ENCODE measurements at regions not wholly inside any gene's neighbourhood (a gene's known extent, or its start where the extent isn't known, plus 50 kb on each side); places are given as distances from the start of the nearest gene placed in this dataset.

DNA sequence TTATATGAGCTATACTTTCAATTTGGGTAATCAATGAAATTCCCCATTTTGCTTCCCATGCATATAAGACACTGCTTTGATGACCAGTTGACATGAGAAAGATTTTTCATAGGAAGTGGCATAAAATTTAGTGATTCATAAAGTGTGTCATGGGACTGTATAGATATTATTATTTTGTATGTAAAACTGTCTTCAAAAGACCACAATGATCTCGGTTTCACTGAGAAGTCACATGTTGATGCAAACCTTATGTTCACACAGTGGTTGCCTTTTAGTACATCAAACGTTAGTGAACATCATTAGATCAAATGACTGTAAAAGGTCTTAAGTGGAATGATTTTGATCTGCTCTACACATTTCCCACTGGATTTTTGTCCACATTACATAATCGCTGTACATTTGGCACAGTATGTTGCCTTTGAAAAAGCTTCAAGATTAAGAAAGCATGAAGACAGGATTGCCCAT is 349.2 kb upstream of the MEF2C start:
- CTCF ChIA-PET, result interaction anchor here (0.6 to 0.7 kb wide), 2 partner anchors 467 to 504 kb away, joined by 3 read pairs; no protein-coding TSS in a partner anchor

DNA sequence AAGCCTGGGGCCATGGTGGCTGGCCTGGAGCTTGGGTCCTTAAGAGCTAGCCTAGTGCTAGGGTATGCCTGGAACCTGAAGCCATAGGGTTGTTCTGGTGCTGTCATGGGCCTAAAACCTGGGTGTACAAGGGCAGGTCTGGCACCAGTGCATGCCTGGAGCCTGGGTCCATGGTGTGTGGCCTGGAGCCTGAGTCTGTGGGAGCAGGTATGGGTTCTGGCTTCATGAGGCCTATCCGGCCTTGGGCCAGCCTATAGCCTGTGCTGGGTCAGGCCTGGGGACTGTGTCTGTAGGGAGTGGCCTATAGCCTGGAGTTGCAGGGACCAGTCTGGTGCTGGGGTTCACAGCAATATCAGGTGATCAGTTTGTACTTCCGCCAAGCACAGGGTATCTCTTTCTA is 347.2 kb upstream of the MEF2C start:
- H3K9me3 ChIP-seq (ENCODE audit: control insufficient read depth, insufficient read depth, low read length), result no peaks in the 10 kb centered on the region
- H3K27me3 ChIP-seq (ENCODE audit: control insufficient read depth, insufficient read depth, low read length), result no peaks in the 10 kb centered on the region
- POLR2A ChIA-PET, result no interaction called here
- no peak for DNase-seq (ENCODE audit: low read depth, low spot score)
- no peak overlapping the region for H3K4me3 ChIP-seq (ENCODE audit: low read depth, low read length)
- CTCF ChIA-PET, result no interaction called here
- TF ChIP-seq, protein P1, sequence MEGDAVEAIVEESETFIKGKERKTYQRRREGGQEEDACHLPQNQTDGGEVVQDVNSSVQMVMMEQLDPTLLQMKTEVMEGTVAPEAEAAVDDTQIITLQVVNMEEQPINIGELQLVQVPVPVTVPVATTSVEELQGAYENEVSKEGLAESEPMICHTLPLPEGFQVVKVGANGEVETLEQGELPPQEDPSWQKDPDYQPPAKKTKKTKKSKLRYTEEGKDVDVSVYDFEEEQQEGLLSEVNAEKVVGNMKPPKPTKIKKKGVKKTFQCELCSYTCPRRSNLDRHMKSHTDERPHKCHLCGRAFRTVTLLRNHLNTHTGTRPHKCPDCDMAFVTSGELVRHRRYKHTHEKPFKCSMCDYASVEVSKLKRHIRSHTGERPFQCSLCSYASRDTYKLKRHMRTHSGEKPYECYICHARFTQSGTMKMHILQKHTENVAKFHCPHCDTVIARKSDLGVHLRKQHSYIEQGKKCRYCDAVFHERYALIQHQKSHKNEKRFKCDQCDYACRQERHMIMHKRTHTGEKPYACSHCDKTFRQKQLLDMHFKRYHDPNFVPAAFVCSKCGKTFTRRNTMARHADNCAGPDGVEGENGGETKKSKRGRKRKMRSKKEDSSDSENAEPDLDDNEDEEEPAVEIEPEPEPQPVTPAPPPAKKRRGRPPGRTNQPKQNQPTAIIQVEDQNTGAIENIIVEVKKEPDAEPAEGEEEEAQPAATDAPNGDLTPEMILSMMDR (IDR thresholded peaks at IDR 0.05; ENCODE audit: low read depth, low read length), result no peak
- H3K27ac ChIP-seq (ENCODE audit: low read depth, low read length), result no peak overlapping the region

More for the DNA sequence above, 349.2 kb upstream of the MEF2C start:
- Histone ChIP-seq H3K4me3 (ENCODE audit: low read depth, low read length) (no peak overlapping the region), H3K9me3 (ENCODE audit: control insufficient read depth, insufficient read depth, low read length) (no peaks in the 10 kb centered on the region), H3K27me3 (ENCODE audit: control insufficient read depth, insufficient read depth, low read length) (no peaks in the 10 kb centered on the region), H3K27ac (ENCODE audit: low read depth, low read length) (no peak overlapping the region)
- TF ChIP-seq, protein P1 (IDR thresholded peaks at IDR 0.05; ENCODE audit: low read depth, low read length), result no peak
- POLR2A ChIA-PET, result interaction anchor here (0.6 kb wide), 1 partner anchor 15 kb away, joined by 3 read pairs; no protein-coding TSS in a partner anchor
- DNase-seq (ENCODE audit: low read depth, low spot score), result no peak

DNA sequence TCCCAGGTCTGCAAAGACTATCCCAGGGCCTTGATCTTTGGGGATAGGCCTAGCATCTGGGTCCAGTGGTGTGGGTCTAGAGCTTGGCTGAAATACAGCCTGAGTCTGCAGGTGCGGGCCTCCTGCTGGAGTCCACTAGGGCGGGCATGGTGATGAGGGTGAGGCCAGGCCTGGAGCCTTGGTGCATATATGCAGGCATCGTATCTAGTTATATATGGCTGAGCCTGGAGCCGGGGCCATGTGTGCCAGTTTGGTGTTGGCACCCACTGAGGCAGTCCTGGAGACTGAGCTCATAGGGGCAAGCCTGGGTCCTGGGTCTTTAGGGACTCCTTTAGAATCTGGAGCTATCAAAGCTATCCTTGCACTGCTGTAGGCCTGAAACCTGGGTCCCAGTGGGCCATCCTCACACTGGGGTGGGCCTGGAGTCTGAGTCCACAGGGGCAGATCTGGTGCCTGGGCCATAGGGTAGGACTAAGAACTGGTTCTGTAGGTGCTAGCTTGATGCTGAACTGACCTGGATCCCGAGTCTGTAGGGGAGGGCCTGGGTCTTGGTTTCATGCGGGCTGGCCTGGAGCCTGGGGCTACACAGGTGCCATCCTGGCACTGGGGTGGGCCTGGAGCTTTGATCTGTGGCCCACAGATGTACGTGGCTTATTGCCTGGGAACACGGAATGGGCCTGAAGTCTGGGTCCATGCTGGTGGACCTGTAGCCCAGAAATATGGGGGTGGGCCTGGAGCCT is 346.5 kb upstream of the MEF2C start:
- ChIA-PET POLR2A (no interaction called here), CTCF (no interaction called here)
- TF ChIP-seq, protein P1 (IDR thresholded peaks at IDR 0.05; ENCODE audit: low read depth, low read length), result no peak
- Histone ChIP-seq H3K27me3 (ENCODE audit: control insufficient read depth, insufficient read depth, low read length) (no peaks in the 10 kb centered on the region), H3K4me3 (ENCODE audit: low read depth, low read length) (no peak overlapping the region), H3K27ac (ENCODE audit: low read depth, low read length) (no peak overlapping the region), H3K9me3 (ENCODE audit: control insufficient read depth, insufficient read depth, low read length) (no peaks in the 10 kb centered on the region)
- DNase-seq (ENCODE audit: low read depth, low spot score), result no peak

DNA sequence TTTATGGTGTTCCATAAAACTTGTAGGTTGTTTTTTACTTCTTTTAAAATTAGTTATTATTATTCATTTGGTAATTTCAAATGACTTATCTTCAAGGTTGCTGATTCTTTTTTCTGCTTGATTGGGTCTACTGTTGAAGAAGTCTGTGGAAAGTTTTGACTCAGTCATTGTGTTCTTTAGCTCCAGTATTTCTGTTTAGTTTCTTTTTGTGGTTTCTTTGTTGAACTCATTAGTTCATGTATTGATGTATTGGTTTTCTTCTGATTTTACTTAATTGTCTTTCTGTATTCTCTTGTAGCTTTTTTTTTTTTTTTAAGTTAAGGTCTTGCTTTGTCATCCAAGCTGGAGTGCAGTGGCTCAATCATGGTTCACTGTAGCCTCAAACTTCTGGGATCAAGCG is 345.4 kb upstream of the MEF2C start:
- TF ChIP-seq, protein P1 (IDR thresholded peaks at IDR 0.05; ENCODE audit: low read depth, low read length), result no peak
- Histone ChIP-seq H3K27me3 (ENCODE audit: control insufficient read depth, insufficient read depth, low read length) (no peaks in the 10 kb centered on the region), H3K27ac (ENCODE audit: low read depth, low read length) (no peak overlapping the region), H3K9me3 (ENCODE audit: control insufficient read depth, insufficient read depth, low read length) (no peaks in the 10 kb centered on the region), H3K4me3 (ENCODE audit: low read depth, low read length) (no peak overlapping the region)
- ChIA-PET POLR2A (no interaction called here), CTCF (interaction anchor here (0.6 kb wide), 1 partner anchor 30 kb away, joined by 3 read pairs; no protein-coding TSS in a partner anchor)
- DNase-seq (ENCODE audit: low read depth, low spot score), result no peak

DNA sequence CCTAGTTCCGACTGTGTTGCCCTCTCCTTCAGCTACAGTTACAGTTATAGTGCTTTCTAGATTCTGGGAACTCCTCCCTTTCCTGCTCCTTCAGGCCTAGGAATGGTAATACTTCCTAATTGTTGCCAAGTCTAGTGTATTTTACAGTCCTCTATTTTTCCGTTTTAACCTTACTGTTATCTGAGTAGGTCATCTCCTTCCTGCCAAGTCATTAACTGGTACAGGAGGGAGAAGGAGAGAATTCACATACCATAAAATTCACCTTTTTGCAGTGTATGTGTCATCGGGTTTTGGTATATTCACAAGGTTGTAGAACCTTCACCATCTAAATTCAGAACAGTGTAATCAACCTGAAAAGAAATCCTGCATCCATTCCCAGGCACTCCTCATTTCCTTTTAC is 335.4 kb upstream of the MEF2C start:
- TF ChIP-seq, protein P1 (IDR thresholded peaks at IDR 0.05; ENCODE audit: low read depth, low read length), result no peak
- Histone ChIP-seq H3K27me3 (ENCODE audit: control insufficient read depth, insufficient read depth, low read length) (no peaks in the 10 kb centered on the region), H3K27ac (ENCODE audit: low read depth, low read length) (no peak overlapping the region), H3K9me3 (ENCODE audit: control insufficient read depth, insufficient read depth, low read length) (no peaks in the 10 kb centered on the region), H3K4me3 (ENCODE audit: low read depth, low read length) (no peak overlapping the region)
- CTCF ChIA-PET, result no interaction called here
- DNase-seq (ENCODE audit: low read depth, low spot score), result no peak
- POLR2A ChIA-PET, result no interaction called here

Data from AG04450 (cell line).